Bronchial epithelial cell (primary cell): ENCODE measurements at regions not wholly inside any gene's neighbourhood (a gene's known extent, or its start where the extent isn't known, plus 50 kb on each side); places are given as distances from the start of the nearest gene placed in this dataset.

Source experiments
- DNase-seq: peaks from one replicate; pipeline ENCODE4 v3.0.0-alpha.2; 2010; ENCODE audit warnings: low read depth
- FAIRE-seq: peaks from 2 replicates; lab custom pipeline; 2011; peaks lifted over from hg19 to GRCh38; lab: Jason Lieb, UNC
- H3K27me3 ChIP-seq: 2 replicates; pipeline ENCODE4 v1.5.1; 2011; ENCODE audit warnings: low read length; ENCODE audit not compliant: control insufficient read depth, insufficient read depth
- H3K36me3 ChIP-seq: 2 replicates; pipeline ENCODE4 v1.5.1; 2011; ENCODE audit warnings: low read length; ENCODE audit not compliant: control insufficient read depth, insufficient read depth
- H3K4me3 ChIP-seq: 2 replicates; pipeline ENCODE4 v1.5.1; 2011; ENCODE audit warnings: mild to moderate bottlenecking, low read depth, low read length, control low read depth
- CTCF ChIP-seq: IDR thresholded peaks from 2 replicates; pipeline ENCODE4 v1.5.1; 2011; ENCODE audit warnings: mild to moderate bottlenecking, moderate library complexity, low read length, control low read depth, inconsistent platforms; ENCODE audit not compliant: insufficient read depth, severe bottlenecking

DNA sequence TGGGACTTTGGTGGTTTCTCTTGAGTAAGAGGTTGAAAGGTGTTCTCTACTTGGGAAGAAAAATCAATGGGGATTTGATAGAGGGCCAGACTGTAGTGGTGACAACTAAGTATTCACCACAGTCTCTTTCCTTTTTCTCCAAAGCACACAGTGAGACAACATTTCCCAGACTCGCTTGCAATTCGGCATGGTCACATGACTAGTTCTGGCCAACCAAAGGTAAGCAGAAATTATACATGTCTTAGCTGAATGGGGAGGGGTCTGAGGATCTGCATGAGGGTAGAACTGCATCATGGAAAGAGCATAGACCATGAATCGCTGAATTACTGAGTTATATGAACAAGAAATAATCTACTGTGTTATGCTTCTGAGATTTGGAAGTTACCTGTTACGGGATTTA, 144.5 kb upstream of the MYRIP start:
- no peaks in the 10 kb centered on the region for H3K36me3 ChIP-seq
- no peak for TF ChIP-seq CTCF
- H3K27me3 ChIP-seq, result no peaks in the 10 kb centered on the region
- no peak overlapping the region for H3K4me3 ChIP-seq
- no peak for DNase-seq
- no peak for FAIRE-seq

GRCh38 chr3:39665441-39665840, 144.0 kb upstream of the MYRIP start:
- TF ChIP-seq CTCF, result no peak
- FAIRE-seq (no peak), DNase-seq (no peak)
- no peak overlapping the region for H3K4me3 ChIP-seq
- H3K27me3 ChIP-seq, result no peaks in the 10 kb centered on the region
- no peaks in the 10 kb centered on the region for H3K36me3 ChIP-seq

DNA sequence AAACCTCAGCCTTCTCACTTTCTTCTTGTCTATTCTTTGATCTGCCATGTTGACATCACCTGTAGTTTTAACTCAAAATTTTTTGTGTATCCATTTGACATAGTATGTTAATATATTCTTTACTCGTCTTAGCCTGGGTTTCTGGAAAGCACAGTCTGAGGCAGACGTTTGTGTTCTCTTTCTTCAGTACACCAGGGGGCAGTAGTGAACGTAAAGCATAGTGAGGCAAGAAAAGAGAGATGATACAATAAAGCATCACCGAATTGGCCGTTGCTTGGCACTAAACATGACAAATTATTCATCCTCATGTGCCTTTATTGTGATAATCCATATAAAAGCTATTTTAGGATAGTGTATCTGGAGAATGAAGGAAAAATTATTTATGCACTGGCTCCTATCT, 141.0 kb upstream of the MYRIP start:
- TF ChIP-seq CTCF, result peak; percentile 72
- H3K4me3 ChIP-seq, result no peak overlapping the region
- H3K36me3 ChIP-seq, result no peaks in the 10 kb centered on the region
- no peaks in the 10 kb centered on the region for H3K27me3 ChIP-seq
- DNase-seq (peak; percentile 59), FAIRE-seq (no peak)

DNA sequence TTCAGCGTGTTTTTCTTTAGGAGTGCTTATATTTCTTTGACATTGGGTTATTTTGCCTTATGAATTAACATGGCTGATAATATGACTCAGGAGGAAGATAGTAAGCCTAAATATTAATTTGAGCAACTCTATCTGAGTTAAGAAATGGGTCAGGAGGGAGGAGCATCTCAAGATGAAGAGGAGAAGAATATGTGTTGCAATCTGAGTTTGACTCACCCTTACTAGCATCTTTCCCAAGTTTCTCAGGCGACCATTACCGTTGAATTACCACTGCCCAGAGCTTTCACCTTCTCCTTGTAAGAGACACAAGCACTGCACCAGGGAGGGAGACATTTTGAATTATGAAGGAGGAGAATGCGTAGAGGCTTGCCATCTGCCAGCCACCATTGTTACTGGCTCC, 138.3 kb upstream of the MYRIP start:
- FAIRE-seq, result no peak
- peak; percentile 68 for DNase-seq
- TF ChIP-seq CTCF, result no peak

GRCh38 chr3:39671600-39671999, 137.8 kb upstream of the MYRIP start:
- DNase-seq (peak; percentile 91), FAIRE-seq (no peak)
- no peak for TF ChIP-seq CTCF

More for the DNA sequence above, 138.3 kb upstream of the MYRIP start:
- Histone ChIP-seq H3K36me3 (no peaks in the 10 kb centered on the region), H3K27me3 (no peaks in the 10 kb centered on the region), H3K4me3 (no peak overlapping the region)

GRCh38 chr3:39705351-39705900, 104.0 kb upstream of the MYRIP start:
- peak; percentile 31 for DNase-seq
- TF ChIP-seq CTCF, result no peak
- Histone ChIP-seq H3K4me3 (no peak overlapping the region), H3K36me3 (no peaks in the 10 kb centered on the region), H3K27me3 (no peaks in the 10 kb centered on the region)
- FAIRE-seq, result no peak

More at GRCh38 chr3:39671600-39671999, 137.8 kb upstream of the MYRIP start:
- H3K36me3 ChIP-seq, result no peaks in the 10 kb centered on the region
- no peaks in the 10 kb centered on the region for H3K27me3 ChIP-seq
- H3K4me3 ChIP-seq, result no peak overlapping the region
